ENCODE measurements at regions not wholly inside any gene's neighbourhood (a gene's known extent, or its start where the extent isn't known, plus 50 kb on each side); places are given as distances from the start of the nearest gene placed in this dataset.

DNA sequence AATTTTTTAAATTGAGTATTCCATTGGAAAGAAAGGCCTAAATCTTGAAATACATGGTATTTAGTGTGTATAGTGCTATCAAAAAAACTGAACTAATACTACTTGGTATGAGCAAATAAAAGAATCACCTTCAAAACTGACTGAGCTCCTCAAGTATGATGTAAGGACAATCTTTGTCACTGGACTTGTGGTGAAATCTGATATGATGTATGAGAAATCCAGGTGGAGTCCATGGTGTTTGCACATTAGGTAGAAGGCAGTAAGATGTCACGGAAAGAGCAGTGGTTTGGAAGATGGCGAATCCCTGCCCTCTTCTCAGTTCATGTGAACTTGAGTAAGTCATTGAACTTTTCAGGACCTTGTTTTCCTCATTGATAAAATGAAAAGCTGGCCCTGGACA, 62.1 kb upstream of the COL1A2 start:
- Histone ChIP-seq H3K27me3 (ENCODE audit: control insufficient read depth in 2 of 2, insufficient read depth in 2 of 2, low read length in 2 of 2) (no peaks in the 10 kb centered on the region), H3K9ac (ENCODE audit: insufficient read depth in 1 of 2, low read depth in 2 of 2, low read length in 2 of 2) (no peak overlapping the region), H3K4me1 (replicated peaks in 1 of 2; ENCODE audit: control insufficient read depth in 2 of 2, insufficient read depth in 2 of 2, low read length in 2 of 2) (no peaks in the 10 kb centered on the region), H2AFZ (ENCODE audit: low read depth, low read length) (no peak overlapping the region), H3K9me1 (ENCODE audit: control insufficient read depth, insufficient read depth, low read length) (no peaks in the 10 kb centered on the region), H3K4me2 (ENCODE audit: insufficient read depth, low read length) (no peak overlapping the region), H3K9me3 (replicated peaks; ENCODE audit: control insufficient read depth, insufficient read depth, low read depth, low read length) (no peaks in the 10 kb centered on the region), H4K20me1 (replicated peaks; ENCODE audit: control insufficient read depth, insufficient read depth, low read length) (no peaks in the 10 kb centered on the region), H3K4me3 (no peak overlapping the region), H3K36me3 (ENCODE audit: control insufficient read depth, insufficient read depth, low read length) (no peaks in the 10 kb centered on the region), H3K79me2 (ENCODE audit: control insufficient read depth, insufficient read depth, low read length) (no peaks in the 10 kb centered on the region), H3K27ac (ENCODE audit: extremely low read depth, low read depth, low read length) (no peak overlapping the region)
- FAIRE-seq (no peak), DNase-seq (ENCODE audit: extremely low read depth in 1 of 4, low spot score in 3 of 4) (no peak), ATAC-seq (no peak)
- TF ChIP-seq ZNF436 (CRISPR knock-in tag; IDR thresholded peaks at IDR 0.05) (no peak), FUS (optimal IDR thresholded peaks at IDR 0.05; ENCODE audit: low read depth, low read length) (no peak), CBX1 (IDR thresholded peaks at IDR 0.05; ENCODE audit: low read depth) (no peak), ZNF23 (CRISPR knock-in tag; IDR thresholded peaks at IDR 0.05) (no peak), NCOA2 (IDR thresholded peaks at IDR 0.05; ENCODE audit: partially characterized antibody in 2 of 2) (no peak), FOXP1 (CRISPR knock-in tag; IDR thresholded peaks at IDR 0.05) (no peak), KDM4B (IDR thresholded peaks at IDR 0.05; ENCODE audit: borderline replicate concordance in 2 of 2, low read depth in 1 of 2) (no peak), RHOXF2B (CRISPR knock-in tag; conservative IDR thresholded peaks at IDR 0.05) (no peak)
- TF ChIP-seq, protein P1, sequence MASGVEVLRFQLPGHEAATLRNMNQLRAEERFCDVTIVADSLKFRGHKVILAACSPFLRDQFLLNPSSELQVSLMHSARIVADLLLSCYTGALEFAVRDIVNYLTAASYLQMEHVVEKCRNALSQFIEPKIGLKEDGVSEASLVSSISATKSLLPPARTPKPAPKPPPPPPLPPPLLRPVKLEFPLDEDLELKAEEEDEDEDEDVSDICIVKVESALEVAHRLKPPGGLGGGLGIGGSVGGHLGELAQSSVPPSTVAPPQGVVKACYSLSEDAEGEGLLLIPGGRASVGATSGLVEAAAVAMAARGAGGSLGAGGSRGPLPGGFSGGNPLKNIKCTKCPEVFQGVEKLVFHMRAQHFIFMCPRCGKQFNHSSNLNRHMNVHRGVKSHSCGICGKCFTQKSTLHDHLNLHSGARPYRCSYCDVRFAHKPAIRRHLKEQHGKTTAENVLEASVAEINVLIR (CRISPR knock-in tag; IDR thresholded peaks at IDR 0.05), result no peak
- TF ChIP-seq, protein P2, sequence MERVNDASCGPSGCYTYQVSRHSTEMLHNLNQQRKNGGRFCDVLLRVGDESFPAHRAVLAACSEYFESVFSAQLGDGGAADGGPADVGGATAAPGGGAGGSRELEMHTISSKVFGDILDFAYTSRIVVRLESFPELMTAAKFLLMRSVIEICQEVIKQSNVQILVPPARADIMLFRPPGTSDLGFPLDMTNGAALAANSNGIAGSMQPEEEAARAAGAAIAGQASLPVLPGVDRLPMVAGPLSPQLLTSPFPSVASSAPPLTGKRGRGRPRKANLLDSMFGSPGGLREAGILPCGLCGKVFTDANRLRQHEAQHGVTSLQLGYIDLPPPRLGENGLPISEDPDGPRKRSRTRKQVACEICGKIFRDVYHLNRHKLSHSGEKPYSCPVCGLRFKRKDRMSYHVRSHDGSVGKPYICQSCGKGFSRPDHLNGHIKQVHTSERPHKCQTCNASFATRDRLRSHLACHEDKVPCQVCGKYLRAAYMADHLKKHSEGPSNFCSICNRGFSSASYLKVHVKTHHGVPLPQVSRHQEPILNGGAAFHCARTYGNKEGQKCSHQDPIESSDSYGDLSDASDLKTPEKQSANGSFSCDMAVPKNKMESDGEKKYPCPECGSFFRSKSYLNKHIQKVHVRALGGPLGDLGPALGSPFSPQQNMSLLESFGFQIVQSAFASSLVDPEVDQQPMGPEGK (CRISPR knock-in tag; IDR thresholded peaks at IDR 0.05; ENCODE audit: borderline replicate concordance), result no peak
- in situ Hi-C loops (cut with MboI), result no loop called here
- no TSS peak for BruUV-seq (replicated peaks)
- CTCF ChIA-PET (ENCODE audit: low intra/inter-chr PET ratio), result no interaction called here
- intact Hi-C loops (cut with micrococcal nuclease), result no loop called here
- POLR2A ChIA-PET, result no interaction called here
- 3% methylated on average over 2 of the region's 2 CpGs for WGBS (ENCODE audit: insufficient coverage, low coverage, missing lambda C conversion rate)
